ENCODE measurements at regions not wholly inside any gene's neighbourhood (a gene's known extent, or its start where the extent isn't known, plus 50 kb on each side); places are given as distances from the start of the nearest gene placed in this dataset.

DNA sequence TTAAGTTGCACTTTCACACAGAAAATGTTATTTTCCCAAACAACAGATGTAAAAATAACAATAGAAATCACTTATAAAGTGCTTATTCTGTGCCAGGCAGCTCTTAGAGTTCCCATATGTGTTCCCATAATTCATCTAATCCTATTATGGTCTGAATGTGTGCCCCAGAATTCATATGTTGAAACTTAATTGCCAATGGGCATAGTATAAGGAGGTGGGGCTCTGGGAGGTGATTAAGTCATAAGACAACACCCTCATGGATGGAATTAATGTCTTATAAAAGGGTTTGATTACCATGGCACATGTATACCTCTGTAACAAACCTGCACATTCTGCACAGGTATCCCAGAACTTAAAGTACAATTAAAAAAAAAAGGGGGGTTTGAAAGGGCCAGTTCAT lies 92.7 kb downstream of the FZD1 start:
- TF ChIP-seq, protein P1, sequence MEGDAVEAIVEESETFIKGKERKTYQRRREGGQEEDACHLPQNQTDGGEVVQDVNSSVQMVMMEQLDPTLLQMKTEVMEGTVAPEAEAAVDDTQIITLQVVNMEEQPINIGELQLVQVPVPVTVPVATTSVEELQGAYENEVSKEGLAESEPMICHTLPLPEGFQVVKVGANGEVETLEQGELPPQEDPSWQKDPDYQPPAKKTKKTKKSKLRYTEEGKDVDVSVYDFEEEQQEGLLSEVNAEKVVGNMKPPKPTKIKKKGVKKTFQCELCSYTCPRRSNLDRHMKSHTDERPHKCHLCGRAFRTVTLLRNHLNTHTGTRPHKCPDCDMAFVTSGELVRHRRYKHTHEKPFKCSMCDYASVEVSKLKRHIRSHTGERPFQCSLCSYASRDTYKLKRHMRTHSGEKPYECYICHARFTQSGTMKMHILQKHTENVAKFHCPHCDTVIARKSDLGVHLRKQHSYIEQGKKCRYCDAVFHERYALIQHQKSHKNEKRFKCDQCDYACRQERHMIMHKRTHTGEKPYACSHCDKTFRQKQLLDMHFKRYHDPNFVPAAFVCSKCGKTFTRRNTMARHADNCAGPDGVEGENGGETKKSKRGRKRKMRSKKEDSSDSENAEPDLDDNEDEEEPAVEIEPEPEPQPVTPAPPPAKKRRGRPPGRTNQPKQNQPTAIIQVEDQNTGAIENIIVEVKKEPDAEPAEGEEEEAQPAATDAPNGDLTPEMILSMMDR (tag by site-specific recombination; IDR thresholded peaks at IDR 0.05) = no peak
- TF ChIP-seq ZXDB (tag by site-specific recombination; IDR thresholded peaks at IDR 0.05) (no peak), ZNF776 (tag by site-specific recombination; IDR thresholded peaks at IDR 0.05; ENCODE audit: borderline replicate concordance) (no peak), RBAK (tag by site-specific recombination; IDR thresholded peaks at IDR 0.05) (no peak), PRDM1 (tag by site-specific recombination; IDR thresholded peaks at IDR 0.05) (no peak)
- TF ChIP-seq, protein P2, sequence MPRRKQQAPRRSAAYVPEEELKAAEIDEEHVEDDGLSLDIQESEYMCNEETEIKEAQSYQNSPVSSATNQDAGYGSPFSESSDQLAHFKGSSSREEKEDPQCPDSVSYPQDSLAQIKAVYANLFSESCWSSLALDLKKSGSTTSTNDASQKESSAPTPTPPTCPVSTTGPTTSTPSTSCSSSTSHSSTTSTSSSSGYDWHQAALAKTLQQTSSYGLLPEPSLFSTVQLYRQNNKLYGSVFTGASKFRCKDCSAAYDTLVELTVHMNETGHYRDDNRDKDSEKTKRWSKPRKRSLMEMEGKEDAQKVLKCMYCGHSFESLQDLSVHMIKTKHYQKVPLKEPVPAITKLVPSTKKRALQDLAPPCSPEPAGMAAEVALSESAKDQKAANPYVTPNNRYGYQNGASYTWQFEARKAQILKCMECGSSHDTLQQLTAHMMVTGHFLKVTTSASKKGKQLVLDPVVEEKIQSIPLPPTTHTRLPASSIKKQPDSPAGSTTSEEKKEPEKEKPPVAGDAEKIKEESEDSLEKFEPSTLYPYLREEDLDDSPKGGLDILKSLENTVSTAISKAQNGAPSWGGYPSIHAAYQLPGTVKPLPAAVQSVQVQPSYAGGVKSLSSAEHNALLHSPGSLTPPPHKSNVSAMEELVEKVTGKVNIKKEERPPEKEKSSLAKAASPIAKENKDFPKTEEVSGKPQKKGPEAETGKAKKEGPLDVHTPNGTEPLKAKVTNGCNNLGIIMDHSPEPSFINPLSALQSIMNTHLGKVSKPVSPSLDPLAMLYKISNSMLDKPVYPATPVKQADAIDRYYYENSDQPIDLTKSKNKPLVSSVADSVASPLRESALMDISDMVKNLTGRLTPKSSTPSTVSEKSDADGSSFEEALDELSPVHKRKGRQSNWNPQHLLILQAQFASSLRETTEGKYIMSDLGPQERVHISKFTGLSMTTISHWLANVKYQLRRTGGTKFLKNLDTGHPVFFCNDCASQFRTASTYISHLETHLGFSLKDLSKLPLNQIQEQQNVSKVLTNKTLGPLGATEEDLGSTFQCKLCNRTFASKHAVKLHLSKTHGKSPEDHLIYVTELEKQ (tag by site-specific recombination; IDR thresholded peaks at IDR 0.05; ENCODE audit: borderline replicate concordance) = no peak
